ENCODE measurements at regions not wholly inside any gene's neighbourhood (a gene's known extent, or its start where the extent isn't known, plus 50 kb on each side); places are given as distances from the start of the nearest gene placed in this dataset.

DNA sequence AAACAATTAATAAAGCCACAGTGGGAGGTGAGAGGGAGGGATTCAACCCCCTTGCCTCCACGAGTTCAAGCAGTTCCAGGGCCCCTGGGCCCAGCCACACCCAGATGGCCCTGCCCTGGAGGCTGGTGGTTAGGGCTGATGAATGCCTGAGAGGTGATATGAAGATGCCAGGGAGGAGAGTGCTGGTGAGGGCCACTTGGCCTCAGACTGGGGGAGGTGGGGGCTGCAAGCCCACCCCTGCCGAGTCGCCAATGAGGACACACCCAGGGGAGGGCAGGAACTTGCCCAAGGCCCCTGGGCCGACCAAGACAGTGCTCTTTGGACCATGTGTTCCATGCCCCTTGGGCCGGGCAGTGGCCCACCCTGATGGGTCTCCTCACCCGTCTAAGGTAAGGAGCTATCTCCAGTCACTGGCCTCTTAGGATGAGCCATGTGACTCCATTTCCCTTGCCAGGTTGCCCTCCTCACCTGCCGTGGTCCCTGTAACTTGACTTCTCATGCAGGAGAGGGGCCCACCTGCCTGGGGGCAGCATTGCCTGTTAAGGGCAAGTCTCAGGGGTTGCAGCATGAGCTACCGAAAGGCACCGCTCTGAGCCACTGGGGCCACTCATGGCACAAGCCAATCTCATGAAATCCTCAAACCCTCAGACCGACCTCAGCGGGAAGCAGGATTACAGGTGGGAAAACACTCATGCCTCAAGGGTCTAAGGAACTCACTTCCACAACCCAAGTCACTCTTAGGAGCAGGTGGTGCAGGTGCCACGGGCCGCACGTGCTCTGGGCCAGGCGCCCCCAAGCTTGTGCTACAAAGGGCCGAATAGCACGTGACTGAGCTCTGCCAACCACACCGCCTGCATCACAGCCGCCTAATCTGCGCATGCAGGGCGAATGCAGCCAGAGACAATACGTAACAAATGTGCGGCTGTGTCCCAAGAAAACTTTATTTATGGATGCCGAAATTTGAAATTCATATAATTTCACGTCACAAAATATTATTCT, 147.4 kb upstream of the MLN start:
- FAIRE-seq: no peak

DNA sequence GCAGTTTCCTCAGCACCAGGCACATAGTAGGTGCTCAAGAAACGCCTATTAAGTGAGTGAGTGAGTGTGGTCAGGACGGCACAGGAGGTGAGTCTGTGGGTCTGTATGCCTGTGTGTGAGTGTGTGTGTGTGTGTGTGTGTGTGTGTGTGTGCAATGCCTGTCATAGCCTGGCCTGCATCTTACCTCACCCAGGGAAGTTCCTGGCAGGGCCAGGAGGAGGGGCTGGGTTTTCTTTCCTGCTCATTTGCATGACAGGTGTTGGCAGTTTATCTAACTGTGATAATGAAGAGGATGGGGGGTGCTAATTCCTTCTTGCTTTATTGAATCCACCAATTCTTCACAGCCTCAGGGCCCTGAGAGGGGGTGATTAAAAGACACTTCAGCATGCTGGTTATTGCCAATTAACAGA, 146.7 kb upstream of the MLN start:
- no peak for FAIRE-seq

DNA sequence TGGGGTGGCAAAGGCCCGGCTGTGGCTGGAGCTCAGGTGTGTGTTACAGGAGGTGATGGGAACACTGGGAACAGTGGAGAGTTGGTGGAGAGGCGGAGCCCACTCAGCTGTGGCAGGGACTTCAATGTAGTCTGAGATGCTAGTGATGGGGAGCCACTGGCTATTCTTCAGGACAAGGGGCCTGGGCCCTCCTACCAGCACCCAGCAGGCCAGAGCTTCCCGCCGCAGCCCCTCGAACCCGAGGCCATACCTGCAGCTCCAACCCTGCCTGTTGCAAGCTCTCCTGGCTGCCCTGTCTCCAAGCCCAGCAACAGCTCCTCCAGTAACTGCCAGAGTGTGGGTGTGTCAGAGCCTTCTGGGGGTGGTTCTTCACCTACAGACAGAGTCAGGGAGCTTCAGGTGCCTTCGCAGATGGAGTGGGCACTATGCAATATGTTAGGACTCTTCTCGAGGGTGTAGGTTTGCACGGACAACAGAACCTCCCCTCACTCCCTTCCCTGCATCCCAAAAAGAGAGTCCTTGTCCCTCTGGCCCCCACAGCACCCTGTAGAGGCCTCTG, 146.2 kb upstream of the MLN start:
- no peak for FAIRE-seq

DNA sequence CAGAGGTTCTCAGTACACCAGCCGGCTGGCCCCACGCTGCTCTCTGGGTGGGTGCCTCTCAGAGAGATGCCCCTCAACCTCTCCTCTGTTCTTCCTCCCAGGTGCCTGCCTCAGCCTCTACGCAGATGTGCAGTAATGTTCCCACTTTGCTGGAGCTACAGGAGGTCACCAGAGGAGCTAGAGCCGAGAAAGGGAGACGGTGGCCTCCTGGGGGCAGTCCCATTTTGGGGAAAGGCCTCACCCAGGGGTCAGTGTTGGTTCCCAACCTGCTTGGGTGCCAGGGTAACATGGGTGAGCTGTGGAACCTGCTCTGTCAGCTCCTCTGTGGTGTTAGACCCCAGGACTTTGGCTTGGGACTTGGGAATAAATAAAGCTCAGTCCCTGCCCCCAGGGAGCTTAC, 145.3 kb upstream of the MLN start:
- FAIRE-seq: no peak

DNA sequence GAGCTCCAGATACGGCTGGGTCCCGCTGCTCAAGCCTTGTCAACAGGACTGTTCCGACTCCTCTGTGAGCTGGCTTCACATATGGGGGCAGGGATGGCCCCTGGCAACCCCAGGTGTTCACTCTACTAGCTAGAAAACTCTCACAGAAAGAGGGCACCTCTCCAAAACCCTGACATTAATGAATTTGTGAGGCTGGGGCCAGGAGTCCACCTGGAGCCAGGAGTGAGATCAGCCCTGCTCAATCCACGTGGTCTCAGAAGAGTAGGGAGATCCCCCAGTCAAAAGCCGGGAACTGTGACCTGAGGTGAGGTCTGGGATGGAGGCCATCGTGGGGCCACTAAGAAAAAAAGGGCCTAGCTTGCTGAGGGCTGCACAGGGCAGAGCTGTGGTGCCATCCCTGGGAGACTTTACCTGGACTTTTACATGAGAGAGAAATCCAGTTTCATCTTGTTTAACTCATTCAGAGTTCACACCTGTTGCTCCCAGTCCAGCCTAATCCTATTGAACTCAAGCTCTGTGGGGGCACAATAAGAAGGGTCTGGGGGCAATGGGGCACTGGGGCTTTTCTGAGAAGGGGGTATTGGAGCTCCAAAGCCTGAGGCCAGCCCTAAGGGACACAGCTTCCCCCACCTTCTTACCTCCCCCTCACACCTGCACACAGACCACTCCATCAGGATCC, 144.3 kb upstream of the MLN start:
- no peak for FAIRE-seq

DNA sequence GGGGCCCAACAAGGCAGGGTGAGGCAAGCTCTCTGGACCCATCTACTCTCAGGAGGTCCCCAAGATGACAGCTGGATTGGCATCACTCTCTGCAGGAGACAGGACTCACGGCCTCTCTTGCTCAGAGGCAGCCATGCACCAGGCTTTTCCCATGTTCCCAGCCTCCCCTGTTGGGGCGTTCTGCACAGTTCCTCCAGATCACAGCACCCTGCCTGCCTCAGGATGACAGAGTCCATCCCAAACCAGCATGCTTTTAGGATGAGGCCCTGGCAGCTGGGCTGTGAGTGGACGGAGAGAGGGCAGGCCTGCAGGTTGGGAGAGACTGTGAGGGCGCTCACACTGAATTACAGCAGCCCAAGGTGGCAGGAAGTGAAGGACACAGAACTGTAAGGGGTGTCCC, 143.2 kb upstream of the MLN start:
- no peak for FAIRE-seq

DNA sequence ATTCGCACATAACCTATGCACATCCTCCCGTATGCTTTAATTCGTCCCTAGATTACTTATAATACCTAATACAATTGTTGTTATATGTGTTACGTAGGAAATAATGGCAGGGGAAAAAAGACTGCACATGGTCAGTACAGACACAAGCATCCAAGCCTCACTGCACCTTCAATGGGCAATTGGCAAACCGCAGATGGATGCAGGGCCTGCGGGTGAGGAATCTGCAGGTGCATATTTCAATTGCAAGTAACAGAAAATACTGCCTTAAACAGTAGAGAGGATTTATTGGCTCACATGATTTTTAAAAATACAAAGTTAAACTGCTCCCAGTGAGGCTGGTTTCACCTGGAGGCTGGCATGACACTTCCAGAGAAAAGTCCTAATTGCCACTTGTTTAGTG, 142.1 kb upstream of the MLN start:
- no peak for FAIRE-seq

DNA sequence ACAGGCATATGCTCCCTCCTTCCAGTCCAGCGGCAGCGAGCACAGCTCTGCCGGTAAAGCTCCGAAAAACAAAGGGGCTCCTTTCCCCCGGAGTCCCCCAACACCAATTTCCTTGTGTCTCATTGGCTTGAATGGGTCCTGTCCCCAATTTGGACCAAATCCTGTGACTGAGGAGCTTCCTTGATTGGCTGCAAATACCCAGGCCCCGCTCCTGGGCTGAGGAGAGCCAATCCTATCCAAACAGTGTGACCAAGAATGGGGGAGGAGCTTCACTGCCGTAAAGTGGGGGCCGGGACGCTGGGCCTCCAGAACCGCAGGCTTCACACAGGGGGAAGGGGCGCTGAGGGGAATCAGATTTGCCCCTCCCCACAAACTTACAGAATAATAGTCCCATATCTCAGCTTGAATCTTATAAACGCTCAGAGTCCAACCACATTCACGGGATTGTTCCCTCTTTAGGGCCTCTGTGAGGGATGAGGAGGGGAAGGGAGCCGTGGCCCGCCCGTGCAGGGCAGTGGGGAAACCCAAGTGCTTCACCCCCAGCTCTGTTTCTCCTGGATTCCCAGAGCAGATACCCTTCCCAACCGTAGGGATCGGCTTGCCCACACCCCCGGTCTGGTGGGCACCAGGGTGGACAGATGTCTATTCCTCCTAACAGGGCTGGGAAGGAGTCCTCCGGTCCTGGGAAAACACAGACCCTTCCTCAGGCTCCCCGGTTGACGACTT, 141.0 kb upstream of the MLN start:
- FAIRE-seq: no peak

DNA sequence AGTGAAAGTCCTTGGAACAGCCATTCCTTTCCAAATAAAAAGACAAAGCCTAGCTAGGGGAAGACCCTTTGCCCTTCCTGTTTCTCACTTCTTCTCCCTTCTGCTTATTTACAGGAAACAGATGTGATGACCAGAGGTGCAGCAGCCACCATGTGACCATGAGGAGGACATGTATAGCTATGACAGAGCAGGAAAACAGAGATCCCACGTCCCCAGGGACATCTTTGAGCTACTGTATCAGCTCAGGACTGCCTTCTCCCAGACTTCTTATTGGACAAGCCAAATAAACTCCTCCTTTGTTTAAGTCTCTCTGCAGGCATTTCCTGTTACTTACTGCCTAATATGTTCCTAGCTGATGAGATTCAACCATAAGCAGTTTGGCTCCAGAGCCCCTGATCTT, 133.1 kb upstream of the MLN start:
- FAIRE-seq: no peak

DNA sequence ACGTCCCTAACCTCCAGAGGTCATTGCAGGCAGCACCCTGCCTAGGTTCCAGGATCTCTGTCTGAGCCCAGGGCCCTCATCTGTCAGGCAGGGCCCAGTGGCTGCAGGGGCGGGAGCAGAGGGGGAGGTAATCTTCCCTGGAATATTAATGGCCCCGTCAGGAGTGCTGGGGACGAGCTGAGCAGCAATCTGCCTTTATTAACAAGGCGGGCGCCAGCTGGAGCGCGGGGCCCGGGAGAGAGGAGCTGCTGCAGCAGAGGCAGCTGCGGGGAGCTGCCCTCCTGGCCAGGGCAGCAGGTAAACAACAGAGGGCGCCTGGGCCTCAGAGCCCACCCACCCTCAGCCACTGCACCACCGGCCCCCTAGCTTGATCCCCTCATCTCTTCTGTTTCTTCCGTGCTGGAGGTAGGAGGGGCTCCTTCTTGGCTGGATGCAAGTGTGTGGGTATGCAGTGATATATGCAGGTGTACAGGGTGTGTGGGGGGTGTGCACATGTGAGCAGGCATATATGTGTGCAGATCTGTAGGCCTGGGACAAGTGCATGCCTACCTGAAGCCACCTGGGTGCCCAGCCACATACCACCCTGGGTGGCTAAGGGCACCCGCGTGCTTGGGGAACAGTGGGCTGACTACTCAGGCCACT, 131.8 kb upstream of the MLN start:
- FAIRE-seq: no peak

DNA sequence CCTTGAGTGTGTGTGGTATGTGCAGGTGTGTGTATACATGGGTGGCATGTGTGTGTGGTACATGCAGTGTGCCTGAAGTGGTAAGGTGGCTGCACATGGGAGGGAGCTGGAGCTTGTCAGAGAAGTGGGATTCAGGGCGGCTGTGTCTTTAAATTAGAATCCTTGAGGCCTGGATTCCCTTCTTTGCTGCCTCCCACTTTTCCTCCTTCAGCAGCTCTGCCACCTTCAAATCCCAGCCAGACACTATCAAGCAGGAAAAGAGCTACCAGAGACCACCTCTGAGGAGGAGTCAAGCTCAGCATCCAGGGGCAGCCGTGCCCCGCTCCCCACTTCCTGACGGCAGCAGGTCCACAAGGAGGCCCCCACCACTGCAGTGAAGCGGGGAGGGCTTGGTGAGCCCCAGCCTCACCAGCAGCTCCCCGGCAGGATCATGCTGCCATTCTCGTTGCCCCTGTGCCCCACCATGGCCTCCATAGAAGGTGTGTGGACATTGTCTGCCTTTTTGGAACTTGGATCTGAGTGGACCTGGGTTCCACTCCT, 131.0 kb upstream of the MLN start:
- no peak for FAIRE-seq

DNA sequence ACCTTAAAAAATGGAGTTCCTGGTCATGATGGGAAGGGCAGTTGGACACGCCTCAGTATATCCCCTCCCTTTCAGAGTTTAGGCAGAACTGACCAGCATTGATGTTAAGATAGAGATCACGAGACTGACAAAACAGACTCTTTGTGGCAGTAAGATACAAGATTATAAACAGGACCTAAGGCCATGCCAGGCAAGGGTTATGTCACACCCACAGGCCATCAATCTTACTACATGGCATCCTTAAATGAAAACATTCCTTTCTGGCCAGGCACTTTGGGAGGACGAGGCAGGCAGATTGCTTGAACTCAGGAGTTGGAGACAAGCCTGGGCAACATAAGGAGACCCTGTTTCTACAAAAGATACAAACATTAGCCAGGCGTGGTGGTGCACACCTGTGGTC, 129.3 kb upstream of the MLN start:
- no peak for FAIRE-seq

DNA sequence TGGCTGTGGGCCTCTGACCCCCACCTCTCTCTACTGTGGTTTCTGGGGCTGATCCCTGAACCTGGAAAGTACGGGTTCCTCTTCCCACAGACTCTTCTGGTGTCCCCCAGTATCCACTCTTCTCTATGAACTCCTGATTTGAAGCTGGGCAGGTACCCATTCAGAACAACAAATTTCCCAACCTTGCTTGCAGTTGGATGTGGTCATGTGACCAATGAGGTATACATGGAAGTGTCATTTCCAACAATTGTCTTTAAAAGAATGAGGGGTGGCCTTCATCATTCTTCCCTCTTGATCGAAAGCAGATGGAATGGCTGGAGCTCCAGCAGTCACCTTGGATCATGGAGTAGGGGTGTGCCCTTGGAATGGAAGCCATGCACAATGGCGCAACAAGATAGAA, 128.0 kb upstream of the MLN start:
- no peak for FAIRE-seq

DNA sequence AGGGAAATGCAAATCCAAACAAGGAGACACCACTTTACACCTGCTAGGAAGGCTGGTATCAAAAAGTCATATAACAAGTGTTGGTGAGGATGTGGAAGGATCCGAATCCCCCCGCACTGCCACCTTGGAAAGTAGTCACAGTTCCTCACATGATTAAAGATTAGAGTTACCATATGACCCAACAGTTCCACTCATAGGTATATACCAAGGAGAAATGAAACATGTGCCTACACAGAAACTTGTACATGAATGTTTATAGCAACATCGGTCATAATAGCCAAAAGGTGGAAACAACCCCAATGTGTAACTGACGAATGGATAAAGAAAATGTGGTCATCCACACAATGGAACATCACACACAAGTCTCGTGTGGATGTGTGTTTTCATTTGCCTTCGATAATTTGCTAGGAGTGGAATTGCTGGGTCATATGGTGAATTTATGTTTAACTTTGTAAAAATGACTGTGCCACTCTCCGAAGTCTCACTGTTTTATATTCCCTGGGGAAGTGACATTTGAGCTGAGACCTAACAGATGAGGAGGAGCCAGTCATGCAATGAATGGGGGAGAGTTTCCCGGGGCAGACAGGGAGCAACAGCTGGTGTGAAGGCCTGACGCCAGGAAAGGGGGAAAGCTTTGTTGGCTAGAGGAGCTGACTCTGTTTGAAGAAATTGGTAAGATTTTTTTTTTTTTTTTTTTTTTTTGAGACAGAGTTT, 125.9 kb upstream of the MLN start:
- FAIRE-seq: no peak

DNA sequence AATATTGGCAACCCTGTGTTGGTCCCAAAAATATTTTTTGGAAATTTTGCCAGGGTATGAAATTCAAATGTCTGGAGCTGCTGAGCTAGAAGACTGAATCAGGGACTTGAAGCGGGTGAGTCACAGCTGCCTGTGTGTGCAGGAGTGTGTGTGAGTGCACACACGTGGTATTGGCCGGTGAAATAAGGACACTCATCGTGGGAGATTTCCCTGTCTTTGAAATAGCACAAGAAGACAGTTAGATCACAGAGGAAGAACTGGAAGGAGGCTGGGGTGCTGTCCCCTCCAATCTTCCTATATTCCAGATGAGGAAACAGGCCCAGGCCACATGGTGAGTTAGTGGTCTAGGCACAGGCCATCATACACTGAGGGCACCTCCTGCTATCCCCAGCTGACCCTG, 123.8 kb upstream of the MLN start:
- FAIRE-seq: no peak

DNA sequence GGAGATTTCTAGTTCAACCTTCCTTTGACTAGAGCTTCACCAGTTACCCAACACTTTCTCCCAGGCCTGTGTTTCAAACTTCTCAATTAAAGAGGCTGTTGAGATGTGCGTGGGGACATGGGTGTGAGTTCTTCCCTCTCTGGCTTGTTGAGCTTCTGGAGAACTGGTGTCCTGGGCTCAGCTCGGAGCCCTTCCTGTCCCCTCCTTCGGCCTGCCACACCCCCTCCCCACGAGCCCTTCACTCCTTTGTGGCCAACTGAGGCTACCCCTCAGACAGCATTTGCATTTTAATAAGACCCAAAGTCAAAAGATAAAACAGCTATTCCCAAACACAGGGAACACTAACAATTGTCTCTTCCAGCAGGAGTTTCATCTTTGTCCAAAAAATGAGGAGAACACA, 123.3 kb upstream of the MLN start:
- no peak for FAIRE-seq

DNA sequence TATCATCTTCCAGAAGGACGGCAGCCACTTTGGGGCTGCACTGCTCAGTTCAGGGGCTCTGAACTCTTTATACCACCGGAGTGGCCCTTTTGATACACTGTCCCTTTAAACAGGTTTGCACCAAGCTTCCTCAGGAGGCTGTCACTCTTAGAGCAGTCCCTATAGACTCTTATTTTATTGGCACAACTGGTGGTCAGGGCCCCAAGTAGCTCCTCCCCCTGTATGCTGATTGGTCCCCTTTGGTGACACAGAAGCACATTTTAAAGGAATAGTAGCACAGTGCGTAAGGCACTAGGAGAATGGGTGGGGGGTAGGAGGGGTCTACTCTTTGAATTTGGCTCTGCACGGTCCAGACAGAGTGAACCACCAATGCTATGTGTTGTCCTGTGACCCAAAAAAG, 122.6 kb upstream of the MLN start:
- FAIRE-seq: no peak

DNA sequence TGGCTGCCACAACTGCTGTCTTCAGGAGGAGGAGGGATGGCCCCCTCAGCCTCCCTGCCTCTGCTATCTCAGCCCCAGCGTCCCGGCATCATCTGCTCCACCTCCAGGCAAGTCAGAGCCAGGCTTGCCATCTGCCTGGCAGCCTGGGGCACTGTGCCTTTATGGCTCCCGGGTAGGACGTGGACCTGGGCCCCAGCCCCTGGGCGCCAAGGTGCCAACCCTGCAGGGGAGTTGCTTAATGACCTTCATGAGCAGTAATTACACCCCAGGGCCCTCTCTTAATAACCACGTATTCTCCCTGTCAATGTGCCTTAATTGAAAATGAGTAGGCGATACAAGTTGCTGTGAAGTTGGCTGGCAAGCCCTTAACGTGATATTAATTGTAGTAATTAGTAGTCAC, 122.1 kb upstream of the MLN start:
- FAIRE-seq: no peak

DNA sequence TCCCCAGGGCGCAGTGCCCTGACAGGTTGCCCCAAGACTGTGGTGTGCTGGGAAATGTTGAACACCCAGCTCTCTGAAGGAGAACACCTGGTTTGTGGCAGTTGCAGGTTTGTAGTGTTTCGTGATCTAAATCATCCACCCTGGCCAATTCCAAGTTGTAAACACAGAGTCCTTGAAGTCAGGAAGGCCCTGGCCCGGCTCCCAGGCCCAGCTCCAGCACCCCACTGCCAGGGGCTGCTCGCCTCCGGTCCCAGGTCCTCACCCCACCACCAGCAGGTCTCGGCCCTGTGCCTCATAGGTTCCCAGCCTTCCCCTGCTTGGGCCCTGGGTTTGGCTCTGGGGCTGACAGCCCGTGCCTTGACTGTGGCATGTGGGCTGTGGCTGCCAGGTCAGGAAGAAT, 121.4 kb upstream of the MLN start:
- FAIRE-seq: no peak

DNA sequence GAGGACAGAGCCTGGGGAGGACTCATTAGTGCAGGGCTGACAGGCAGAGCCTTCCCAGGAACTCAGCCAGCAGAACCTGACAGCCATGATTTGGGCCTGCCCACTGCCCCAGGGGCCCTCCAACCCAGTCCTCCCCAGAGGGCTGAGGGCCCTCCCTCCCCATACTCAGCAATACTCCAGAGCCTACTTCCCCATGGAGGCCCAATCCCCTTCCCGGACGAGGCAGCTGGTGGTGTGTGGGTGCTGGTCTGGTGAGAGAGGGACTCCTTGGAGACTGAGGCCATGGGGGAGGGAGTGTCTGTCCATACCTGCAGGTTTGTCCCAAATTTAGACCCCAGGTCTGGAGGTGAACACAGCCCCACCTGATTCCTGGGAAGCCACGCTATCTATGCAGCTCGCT, 120.9 kb upstream of the MLN start:
- no peak for FAIRE-seq

DNA sequence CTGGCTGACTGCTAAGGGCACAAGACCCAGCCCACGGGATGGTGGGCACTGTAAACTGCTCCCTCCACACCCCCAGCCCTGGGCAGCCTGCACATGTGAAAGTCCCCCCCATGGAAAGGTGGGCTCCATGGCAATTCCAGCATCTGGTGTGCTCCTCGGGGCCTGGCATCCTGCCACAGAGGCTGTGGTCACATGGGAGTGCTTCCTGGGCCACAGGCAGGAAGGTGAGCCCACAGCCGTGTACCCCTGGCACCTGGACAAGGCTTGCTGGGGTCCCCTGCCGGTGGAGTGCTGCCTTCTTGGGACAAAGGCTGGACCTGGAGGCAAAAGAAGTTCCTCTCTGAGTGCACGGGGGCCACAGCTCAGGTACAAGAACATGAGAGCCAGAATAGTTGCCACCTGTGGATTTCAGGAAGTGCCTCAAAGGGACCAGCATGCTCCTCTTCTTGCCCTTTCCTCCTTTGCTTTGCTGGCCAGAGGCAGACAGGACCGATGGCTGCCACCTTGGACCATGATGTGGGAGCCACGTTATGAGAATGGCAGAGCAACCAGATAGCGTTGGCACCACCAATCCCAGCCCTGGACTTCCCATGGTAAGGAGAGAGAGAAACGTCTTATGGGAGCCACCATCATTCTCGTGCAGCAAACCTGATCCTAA, 120.2 kb upstream of the MLN start:
- FAIRE-seq: no peak
